Suprapubic skin (tissue), 3 donors: ENCODE measurements at regions not wholly inside any gene's neighbourhood (a gene's known extent, or its start where the extent isn't known, plus 50 kb on each side); places are given as distances from the start of the nearest gene placed in this dataset.

Experiments
- CTCF ChIP-seq, 2 donors: fragments of 200-600 bp in 1 of 2; fragments of 450-650 bp in 1 of 2; sonication (generic) in 1 of 2; IDR thresholded peaks; one replicate each; pipeline ENCODE4 v1.5.1; 2016 to 2019; ENCODE audit warnings: antibody characterized with exemption in 2 of 2, mild to moderate bottlenecking in 1 of 2, moderate library complexity in 1 of 2
- EP300 ChIP-seq: sonication (generic); formaldehyde crosslinking; IDR thresholded peaks from one replicate; pipeline ENCODE4 v1.6.1; 2017; ENCODE audit warnings: antibody characterized with exemption
- POLR2A ChIP-seq, 2 donors: fragments of 450-650 bp; IDR thresholded peaks; one replicate each; pipeline ENCODE4 v1.6.1; 2017; ENCODE audit warnings: antibody characterized with exemption in 2 of 2, mild to moderate bottlenecking in 2 of 2, moderate library complexity in 2 of 2

DNA sequence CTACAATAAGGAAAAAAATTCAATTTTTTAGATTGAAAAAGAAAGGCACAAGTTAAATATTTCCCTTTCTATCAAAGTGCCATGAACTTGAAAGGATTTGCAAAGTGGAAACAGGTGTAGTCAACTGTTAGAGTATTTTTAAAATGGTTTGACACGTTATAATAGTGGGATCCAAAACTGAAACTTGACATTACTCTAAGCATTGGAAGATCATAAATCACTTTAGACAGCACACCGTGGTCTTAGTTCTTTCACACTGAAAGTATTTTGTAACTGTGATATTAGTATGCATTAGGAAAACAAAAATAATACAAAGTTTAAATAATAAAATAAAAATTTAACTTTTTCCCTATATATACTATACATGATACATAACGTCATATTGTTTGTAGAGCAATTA is 933.1 kb downstream of the EPHA3 start:
- no peak for TF ChIP-seq POLR2A (IDR thresholded peaks at IDR 0.05)
- no peak for TF ChIP-seq CTCF (IDR thresholded peaks at IDR 0.05)
- no peak for TF ChIP-seq EP300
